ENCODE measurements at regions not wholly inside any gene's neighbourhood (a gene's known extent, or its start where the extent isn't known, plus 50 kb on each side); places are given as distances from the start of the nearest gene placed in this dataset.

GRCh38 chr20:12482661-12483060 lies 526.1 kb upstream of the SPTLC3 start:
- no peak overlapping the region for H3K18ac ChIP-seq (ENCODE audit: insufficient read length, low read depth, low read length)
- H3K23me2 ChIP-seq (ENCODE audit: insufficient read length, low read depth, low read length, poor library complexity, severe bottlenecking), result no peaks in the 10 kb centered on the region
- Mint-ChIP-seq H3K4me3 (no peak overlapping the region), H3K27me3 (ENCODE audit: low read depth) (no peaks in the 10 kb centered on the region), H3K36me3 (ENCODE audit: insufficient read depth in 1 of 3, low read depth in 3 of 3) (peaks cover 0 to 4% (median 0%) of the 10 kb centered on the region in 3 experiments; a peak in 3 of 7 replicates), H3K9me3 (peaks cover 8 to 14% of the 10 kb centered on the region in 2 experiments; a peak in 4 of 5 replicates), H3K27ac (no peak overlapping the region; a peak in 1 of 7 replicates), H3K4me1 (no peaks in the 10 kb centered on the region)
- no peaks in the 10 kb centered on the region for H4K20me1 ChIP-seq (ENCODE audit: control insufficient read depth, insufficient read depth, insufficient read length)
- no peak overlapping the region for H4K8ac ChIP-seq (replicated peaks; ENCODE audit: insufficient read length, low read depth, low read length)
- WGBS (ENCODE audit: extremely low coverage, insufficient read length, low lambda C conversion rate), result no CpG with 5 or more reads among the region's 2 CpGs
- TF ChIP-seq CTCF (conservative IDR thresholded peaks at IDR 0.05), result no peak
- H3T11ph ChIP-seq (ENCODE audit: low read length), result no peak overlapping the region
- H4K5ac ChIP-seq (ENCODE audit: insufficient read length, low read depth, low read length), result no peak overlapping the region
- H3K79me1 ChIP-seq (ENCODE audit: insufficient read depth, low read depth, low read length, poor library complexity, severe bottlenecking), result no peaks in the 10 kb centered on the region
- no peak overlapping the region for H3K14ac ChIP-seq (ENCODE audit: insufficient read depth, low read length)
- no peaks in the 10 kb centered on the region for H3K79me2 ChIP-seq (ENCODE audit: insufficient read depth, low read length)
- no peak overlapping the region for H3K4ac ChIP-seq (ENCODE audit: low read depth, low read length)
- H3K23ac ChIP-seq (ENCODE audit: insufficient read length, low read depth, low read length), result no peak overlapping the region
- no peaks in the 10 kb centered on the region for H3K27me3 ChIP-seq (ENCODE audit: insufficient read depth, low read length)
- H3K9me3 ChIP-seq (ENCODE audit: control insufficient read depth, low read depth, low read length), result no peaks in the 10 kb centered on the region
- no peak overlapping the region for H3K56ac ChIP-seq (ENCODE audit: insufficient read length, low read depth, low read length)
- H2BK5ac ChIP-seq (ENCODE audit: insufficient read length, low read length), result no peak overlapping the region
- no peak overlapping the region for H2BK20ac ChIP-seq (ENCODE audit: low read depth, low read length, poor library complexity, severe bottlenecking)
- no peak overlapping the region for H4K91ac ChIP-seq (ENCODE audit: insufficient read length, low read depth, low read length)
- DNase-seq, result no peak
- H2BK120ac ChIP-seq (ENCODE audit: low read depth, low read length, poor library complexity, severe bottlenecking), result no peak overlapping the region
- H2BK12ac ChIP-seq (ENCODE audit: insufficient read length, low read depth, low read length), result no peak overlapping the region
- H3K9ac ChIP-seq (ENCODE audit: extremely low read depth, insufficient read length, low read length), result no peak overlapping the region
- H2BK15ac ChIP-seq (ENCODE audit: low read depth, low read length), result no peak overlapping the region
- no peaks in the 10 kb centered on the region for H3K4me1 ChIP-seq (ENCODE audit: insufficient read depth, low read length)
- no peak overlapping the region for H2AK5ac ChIP-seq (ENCODE audit: insufficient read length, low read length)
- no peak overlapping the region for H3K27ac ChIP-seq (ENCODE audit: insufficient read length, low read depth, low read length)
- no peak overlapping the region for H3K4me2 ChIP-seq (ENCODE audit: insufficient read depth, insufficient read length, low read length)
- no peak overlapping the region for H2AFZ ChIP-seq (ENCODE audit: low read length)
